ENCODE measurements at regions not wholly inside any gene's neighbourhood (a gene's known extent, or its start where the extent isn't known, plus 50 kb on each side); places are given as distances from the start of the nearest gene placed in this dataset.

DNA sequence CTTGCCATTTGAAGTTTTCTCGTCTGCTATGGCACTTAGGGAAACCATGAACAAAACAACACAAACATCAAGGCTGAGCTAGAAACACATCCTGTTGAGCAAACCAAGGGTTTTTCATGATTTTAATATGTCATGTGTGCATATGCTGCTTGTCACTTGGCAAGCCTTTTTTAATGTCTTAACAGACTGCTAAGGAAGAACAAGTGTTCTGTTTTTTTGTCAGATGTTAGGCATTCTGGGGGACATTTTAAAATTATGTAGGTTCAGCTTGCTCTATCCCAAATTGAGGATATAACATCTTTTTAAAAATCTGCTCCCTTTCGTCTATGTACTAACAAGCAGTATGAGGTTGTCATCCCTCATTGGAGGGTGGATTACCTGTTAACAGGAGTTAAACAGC, 150.3 kb downstream of the HTR1A start:
- no peaks in the 10 kb centered on the region for H3K79me2 ChIP-seq (ENCODE audit: insufficient read depth, low read length)
- H2AFZ ChIP-seq (ENCODE audit: low read length): no peak overlapping the region
- no peak overlapping the region for H3K27ac ChIP-seq (ENCODE audit: low read depth, low read length, poor library complexity, severe bottlenecking)
- no peak overlapping the region for H3K4me2 ChIP-seq (ENCODE audit: low read length)
- no peaks in the 10 kb centered on the region for H3K9me2 ChIP-seq (ENCODE audit: low read depth, low read length)
- no peak overlapping the region for H3K9ac ChIP-seq (ENCODE audit: low read length)
- H3K4me3 ChIP-seq (ENCODE audit: low read depth, low read length, poor library complexity, severe bottlenecking): no peak overlapping the region
- no peaks in the 10 kb centered on the region for H3K36me3 ChIP-seq (ENCODE audit: insufficient read depth, low read length)
- no peaks in the 10 kb centered on the region for H3K4me1 ChIP-seq (ENCODE audit: insufficient read depth, low read length, severe bottlenecking)
- H3F3A ChIP-seq (ENCODE audit: insufficient read depth, low read length): no peaks in the 10 kb centered on the region
- no peaks in the 10 kb centered on the region for H3K27me3 ChIP-seq (ENCODE audit: insufficient read depth, low read length)
- TF ChIP-seq, protein P1, sequence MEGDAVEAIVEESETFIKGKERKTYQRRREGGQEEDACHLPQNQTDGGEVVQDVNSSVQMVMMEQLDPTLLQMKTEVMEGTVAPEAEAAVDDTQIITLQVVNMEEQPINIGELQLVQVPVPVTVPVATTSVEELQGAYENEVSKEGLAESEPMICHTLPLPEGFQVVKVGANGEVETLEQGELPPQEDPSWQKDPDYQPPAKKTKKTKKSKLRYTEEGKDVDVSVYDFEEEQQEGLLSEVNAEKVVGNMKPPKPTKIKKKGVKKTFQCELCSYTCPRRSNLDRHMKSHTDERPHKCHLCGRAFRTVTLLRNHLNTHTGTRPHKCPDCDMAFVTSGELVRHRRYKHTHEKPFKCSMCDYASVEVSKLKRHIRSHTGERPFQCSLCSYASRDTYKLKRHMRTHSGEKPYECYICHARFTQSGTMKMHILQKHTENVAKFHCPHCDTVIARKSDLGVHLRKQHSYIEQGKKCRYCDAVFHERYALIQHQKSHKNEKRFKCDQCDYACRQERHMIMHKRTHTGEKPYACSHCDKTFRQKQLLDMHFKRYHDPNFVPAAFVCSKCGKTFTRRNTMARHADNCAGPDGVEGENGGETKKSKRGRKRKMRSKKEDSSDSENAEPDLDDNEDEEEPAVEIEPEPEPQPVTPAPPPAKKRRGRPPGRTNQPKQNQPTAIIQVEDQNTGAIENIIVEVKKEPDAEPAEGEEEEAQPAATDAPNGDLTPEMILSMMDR (IDR thresholded peaks at IDR 0.05; ENCODE audit: low read length): no peak
- TF ChIP-seq EZH2 (IDR thresholded peaks at IDR 0.05; ENCODE audit: borderline replicate concordance, low read length): no peak
- no peaks in the 10 kb centered on the region for H4K20me1 ChIP-seq (ENCODE audit: insufficient read depth, low read length)
- no peaks in the 10 kb centered on the region for H3K9me3 ChIP-seq (ENCODE audit: low read length)

GRCh38 chr5:63811286-63811685, 151.0 kb downstream of the HTR1A start:
- H3K9me2 ChIP-seq (ENCODE audit: low read depth, low read length): no peaks in the 10 kb centered on the region
- H3K9me3 ChIP-seq (ENCODE audit: low read length): no peaks in the 10 kb centered on the region
- no peak overlapping the region for H2AFZ ChIP-seq (ENCODE audit: low read length)
- no peak overlapping the region for H3K9ac ChIP-seq (ENCODE audit: low read length)
- no peaks in the 10 kb centered on the region for H3K79me2 ChIP-seq (ENCODE audit: insufficient read depth, low read length)
- no peak overlapping the region for H3K4me2 ChIP-seq (ENCODE audit: low read length)
- H3K4me1 ChIP-seq (ENCODE audit: insufficient read depth, low read length, severe bottlenecking): no peaks in the 10 kb centered on the region
- H4K20me1 ChIP-seq (ENCODE audit: insufficient read depth, low read length): no peaks in the 10 kb centered on the region
- no peak overlapping the region for H3K4me3 ChIP-seq (ENCODE audit: low read depth, low read length, poor library complexity, severe bottlenecking)
- TF ChIP-seq, protein P1 (IDR thresholded peaks at IDR 0.05; ENCODE audit: low read length): no peak
- no peak for TF ChIP-seq EZH2 (IDR thresholded peaks at IDR 0.05; ENCODE audit: borderline replicate concordance, low read length)
- H3K27ac ChIP-seq (ENCODE audit: low read depth, low read length, poor library complexity, severe bottlenecking): no peak overlapping the region
- no peaks in the 10 kb centered on the region for H3F3A ChIP-seq (ENCODE audit: insufficient read depth, low read length)
- H3K27me3 ChIP-seq (ENCODE audit: insufficient read depth, low read length): no peaks in the 10 kb centered on the region
- no peaks in the 10 kb centered on the region for H3K36me3 ChIP-seq (ENCODE audit: insufficient read depth, low read length)

GRCh38 chr5:63805151-63805550, 157.1 kb downstream of the HTR1A start:
- H2AFZ ChIP-seq (ENCODE audit: low read length): no peak overlapping the region
- H3K79me2 ChIP-seq (ENCODE audit: insufficient read depth, low read length): no peaks in the 10 kb centered on the region
- H3K9me3 ChIP-seq (ENCODE audit: low read length): no peaks in the 10 kb centered on the region
- H3F3A ChIP-seq (ENCODE audit: insufficient read depth, low read length): no peaks in the 10 kb centered on the region
- H3K36me3 ChIP-seq (ENCODE audit: insufficient read depth, low read length): no peaks in the 10 kb centered on the region
- H3K27me3 ChIP-seq (ENCODE audit: insufficient read depth, low read length): no peaks in the 10 kb centered on the region
- no peaks in the 10 kb centered on the region for H4K20me1 ChIP-seq (ENCODE audit: insufficient read depth, low read length)
- no peaks in the 10 kb centered on the region for H3K9me2 ChIP-seq (ENCODE audit: low read depth, low read length)
- TF ChIP-seq, protein P1 (IDR thresholded peaks at IDR 0.05; ENCODE audit: low read length): no peak
- TF ChIP-seq EZH2 (IDR thresholded peaks at IDR 0.05; ENCODE audit: borderline replicate concordance, low read length): no peak
- H3K4me2 ChIP-seq (ENCODE audit: low read length): no peak overlapping the region
- no peaks in the 10 kb centered on the region for H3K4me1 ChIP-seq (ENCODE audit: insufficient read depth, low read length, severe bottlenecking)
- no peak overlapping the region for H3K4me3 ChIP-seq (ENCODE audit: low read depth, low read length, poor library complexity, severe bottlenecking)
- no peak overlapping the region for H3K27ac ChIP-seq (ENCODE audit: low read depth, low read length, poor library complexity, severe bottlenecking)
- no peak overlapping the region for H3K9ac ChIP-seq (ENCODE audit: low read length)

Measured in OCI-LY1 (cell line).